Common myeloid progenitor, CD34-positive (primary cell): ENCODE measurements at regions not wholly inside any gene's neighbourhood (a gene's known extent, or its start where the extent isn't known, plus 50 kb on each side); places are given as distances from the start of the nearest gene placed in this dataset.
"Not testable (repeated sequence)": the region's sequence is repeated elsewhere in the genome, so short reads cannot be mapped to it uniquely, and the experiment has no call there.

Source experiments
- CTCF ChIA-PET: fragments of 350-600 bp; sonication (Branson Sonifier 250); formaldehyde crosslinking; loops from one replicate; lab custom pipeline; 2021; ENCODE audit warnings: antibody characterized with exemption; lab: Charles Lee
- POLR2A ChIA-PET: fragments of 350-600 bp; sonication (Branson Sonifier 250); formaldehyde crosslinking; loops from one replicate; lab custom pipeline; 2021; ENCODE audit warnings: antibody characterized with exemption; lab: Charles Lee
- DNase-seq, 3 donors: peaks; one replicate each; pipeline versions ENCODE4 v3.0.0 to v3.0.0-alpha.2; 2013
- H3K27ac ChIP-seq, 2 experiments: 1 replicate in 1 of 2; 2 replicates in 1 of 2; pipeline ENCODE4 v1.7.0; 2013; ENCODE audit warnings: inconsistent platforms in 2 of 2, low read length in 2 of 2, mild to moderate bottlenecking in 2 of 2, low read depth in 1 of 2, moderate library complexity in 1 of 2; ENCODE audit not compliant: severe bottlenecking in 2 of 2, insufficient read depth in 1 of 2, poor library complexity in 1 of 2
- H3K27me3 ChIP-seq, 5 experiments: replicated peaks in 2 of 5; 1 replicate in 3 of 5; 2 replicates in 2 of 5; pipeline versions ENCODE4 v1.6.1 to v1.7.0; 2013; ENCODE audit warnings: low read length in 4 of 5, mild to moderate bottlenecking in 2 of 5, moderate library complexity in 2 of 5, inconsistent platforms in 1 of 5; ENCODE audit not compliant: insufficient read depth in 5 of 5, control insufficient read depth in 4 of 5
- H3K36me3 ChIP-seq, 4 experiments: 1 replicate in 2 of 4; 2 replicates in 2 of 4; pipeline versions ENCODE4 v1.6.1 to v1.7.0; 2013; ENCODE audit warnings: low read length in 3 of 4, control low read depth in 1 of 4, mild to moderate bottlenecking in 1 of 4; ENCODE audit not compliant: control insufficient read depth in 4 of 4, insufficient read depth in 4 of 4
- H3K4me1 ChIP-seq, 4 experiments: 1 replicate in 3 of 4; 2 replicates in 1 of 4; pipeline versions ENCODE4 v1.6.1 to v1.7.1; 2013; ENCODE audit warnings: low read length in 3 of 4, mild to moderate bottlenecking in 3 of 4, control low read depth in 1 of 4, inconsistent platforms in 1 of 4, moderate library complexity in 1 of 4; ENCODE audit not compliant: control insufficient read depth in 4 of 4, insufficient read depth in 4 of 4; ENCODE audit errors: control extremely low read depth in 1 of 4
- H3K4me3 ChIP-seq, 7 experiments: 1 replicate in 4 of 7; 2 replicates in 3 of 7; pipeline versions ENCODE4 v1.5.1 to v1.7.0; 2013; ENCODE audit warnings: mild to moderate bottlenecking in 7 of 7, low read length in 6 of 7, moderate library complexity in 6 of 7, inconsistent platforms in 2 of 7, low read depth in 2 of 7, control low read depth in 1 of 7; ENCODE audit not compliant: insufficient read depth in 4 of 7, control insufficient read depth in 1 of 7; ENCODE audit errors: extremely low read depth in 1 of 7
- H3K9me3 ChIP-seq, 5 experiments: 1 replicate in 4 of 5; 2 replicates in 1 of 5; pipeline versions ENCODE4 v1.6.1 to v1.7.1; 2013; ENCODE audit warnings: low read length in 4 of 5, mild to moderate bottlenecking in 2 of 5, inconsistent platforms in 1 of 5, low read depth in 1 of 5, moderate library complexity in 1 of 5; ENCODE audit not compliant: control insufficient read depth in 4 of 5, insufficient read depth in 2 of 5; ENCODE audit errors: control extremely low read depth in 1 of 5
- WGBS: methylation state at CpG from one replicate; pipeline ENCODE4 v1.1.5; 2013; ENCODE audit not compliant: insufficient coverage; 5-methylcytosine and 5-hydroxymethylcytosine counted together

GRCh38 chr2:113813396-113813795 lies 57.0 kb upstream of the SLC35F5 start:
- H3K36me3 ChIP-seq, POLR2A ChIA-PET, DNase-seq, H3K27me3 ChIP-seq, H3K9me3 ChIP-seq, H3K4me1 ChIP-seq, H3K4me3 ChIP-seq, CTCF ChIA-PET, H3K27ac ChIP-seq: not testable (repeated sequence)
- WGBS: 100% methylated on average over 3 of the region's 3 CpGs

GRCh38 chr2:113812204-113812603 lies 55.8 kb upstream of the SLC35F5 start:
- Histone ChIP-seq H3K36me3 (no peaks in the 10 kb centered on the region), H3K9me3 (peaks cover 0 to 8% (median 0%) of the 10 kb centered on the region in 5 experiments), H3K27ac (no peak overlapping the region), H3K4me3 (no peak overlapping the region), H3K27me3 (no peaks in the 10 kb centered on the region), H3K4me1 (no peaks in the 10 kb centered on the region)
- no peak for DNase-seq
- 83% methylated on average over 1 of the region's 4 CpGs for WGBS
- CTCF ChIA-PET: no interaction called here
- POLR2A ChIA-PET: no interaction called here

GRCh38 chr2:113809076-113809736 lies 52.8 kb upstream of the SLC35F5 start:
- peaks cover 0 to 8% (median 0%) of the 10 kb centered on the region in 5 experiments for H3K9me3 ChIP-seq
- no peaks in the 10 kb centered on the region for H3K4me1 ChIP-seq
- no peak for DNase-seq
- POLR2A ChIA-PET: no interaction called here
- WGBS: 100% methylated on average over 4 of the region's 5 CpGs
- H3K36me3 ChIP-seq: no peaks in the 10 kb centered on the region
- CTCF ChIA-PET: interaction anchor here (0.9 to 1.9 kb wide), 2 partner anchors 9 to 11 kb away, joined by 3 to 4 read pairs; no protein-coding TSS in a partner anchor
- no peak overlapping the region for H3K4me3 ChIP-seq
- H3K27ac ChIP-seq: no peak overlapping the region
- H3K27me3 ChIP-seq: no peaks in the 10 kb centered on the region

- Histone ChIP-seq H3K27me3 (no peaks in the 10 kb centered on the region), H3K4me1 (no peaks in the 10 kb centered on the region), H3K27ac (no peak overlapping the region), H3K36me3 (no peaks in the 10 kb centered on the region), H3K4me3 (no peak overlapping the region), H3K9me3 (peaks cover 0 to 8% (median 0%) of the 10 kb centered on the region in 5 experiments)
- no CpG with 5 or more reads among the region's 2 CpGs for WGBS
- CTCF ChIA-PET: no interaction called here
- DNase-seq: no peak
- POLR2A ChIA-PET: no interaction called here
Measured at GRCh38 chr2:113807721-113808120, 51.3 kb upstream of the SLC35F5 start.

GRCh38 chr2:113806217-113806913 lies 49.9 kb upstream of the SLC35F5 start:
- Histone ChIP-seq H3K27ac (no peak overlapping the region), H3K4me3 (no peak overlapping the region), H3K9me3 (peaks cover 0 to 8% (median 0%) of the 10 kb centered on the region in 5 experiments), H3K4me1 (no peaks in the 10 kb centered on the region), H3K36me3 (no peaks in the 10 kb centered on the region), H3K27me3 (no peaks in the 10 kb centered on the region)
- DNase-seq: no peak
- ChIA-PET POLR2A (no interaction called here), CTCF (no interaction called here)
- WGBS: 100% methylated on average over 6 of the region's 8 CpGs
